ENCODE measurements at regions not wholly inside any gene's neighbourhood (a gene's known extent, or its start where the extent isn't known, plus 50 kb on each side); places are given as distances from the start of the nearest gene placed in this dataset.
"Not testable (repeated sequence)": the region's sequence is repeated elsewhere in the genome, so short reads cannot be mapped to it uniquely, and the experiment has no call there.

DNA sequence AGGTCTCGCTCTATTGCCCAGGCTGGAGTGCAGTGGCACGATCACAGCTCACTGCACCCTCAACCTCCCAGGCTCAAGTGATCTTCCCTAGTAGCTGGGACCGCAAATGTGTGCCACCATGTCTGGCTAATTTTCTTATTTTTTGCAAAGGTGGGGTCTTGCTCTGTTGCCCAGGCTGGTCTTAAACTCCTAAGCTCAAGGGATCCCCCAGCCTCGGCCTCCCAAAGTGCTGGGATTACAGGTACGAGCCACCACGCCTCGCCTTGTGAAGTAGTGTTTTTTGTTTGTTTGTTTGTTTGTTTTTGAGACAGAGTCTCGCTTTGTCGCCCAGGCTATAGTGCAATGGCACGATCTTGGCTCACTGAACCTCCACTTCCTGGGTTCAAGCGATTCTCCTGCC, 125.5 kb downstream of the HAUS1 start:
- not testable (repeated sequence) for DNase-seq

DNA sequence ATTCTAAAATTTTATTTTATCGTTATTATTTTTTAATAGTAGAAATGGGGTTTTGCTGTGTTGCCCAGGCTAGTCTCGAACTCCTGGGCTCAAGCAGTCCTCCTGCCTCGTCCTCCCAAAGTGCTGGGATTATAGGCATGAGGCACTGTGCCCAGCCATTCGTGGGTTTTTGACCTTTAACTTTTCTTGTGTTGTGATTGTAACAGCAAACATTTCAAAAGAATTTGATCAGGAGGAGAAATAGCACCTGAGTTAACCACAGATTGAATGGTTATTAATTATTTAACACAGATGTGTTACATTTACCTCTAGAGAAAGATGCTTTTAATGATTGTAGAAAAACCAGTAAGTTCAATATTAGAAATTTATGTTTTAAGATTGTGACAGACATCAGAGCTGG, 132.0 kb downstream of the HAUS1 start:
- DNase-seq, result no peak

DNA sequence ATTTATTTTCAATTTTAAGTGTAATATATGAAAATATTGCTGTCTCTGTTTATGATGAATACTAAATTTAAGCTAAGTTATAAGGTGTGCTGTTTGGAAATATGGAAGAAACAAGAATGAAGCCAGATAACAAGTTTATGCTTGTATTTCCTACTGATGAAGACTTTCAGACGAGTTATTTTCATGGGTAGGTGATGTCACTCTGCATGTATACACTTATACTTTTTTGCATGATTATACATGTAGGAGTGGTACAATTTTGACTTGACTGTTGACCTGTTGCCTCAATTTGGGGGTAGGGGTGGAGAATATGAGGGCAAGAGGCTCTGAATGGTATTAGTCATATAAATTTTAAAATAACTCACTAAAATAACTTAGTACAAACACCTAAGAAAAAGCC, 133.7 kb downstream of the HAUS1 start:
- no peak for DNase-seq

DNA sequence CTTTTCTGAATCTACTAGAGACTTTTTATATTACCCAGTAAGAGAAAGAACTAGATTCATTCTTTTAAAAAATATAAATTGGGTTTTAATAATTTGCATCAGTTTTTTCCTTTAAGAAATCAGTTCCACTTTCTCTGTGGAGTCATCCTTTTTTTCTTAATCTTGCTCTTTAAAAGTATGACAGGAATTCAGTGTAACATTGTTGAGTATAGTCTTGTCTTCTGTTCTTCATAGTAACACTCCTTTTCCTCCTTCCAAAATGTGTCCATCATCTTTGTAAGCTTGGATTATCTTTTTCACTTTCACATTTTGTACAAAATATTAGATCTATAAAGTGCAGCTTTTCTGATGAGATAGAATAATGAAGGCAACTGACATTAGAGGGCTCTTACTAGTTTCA, 135.4 kb downstream of the HAUS1 start:
- DNase-seq, result peak; percentile 19

DNA sequence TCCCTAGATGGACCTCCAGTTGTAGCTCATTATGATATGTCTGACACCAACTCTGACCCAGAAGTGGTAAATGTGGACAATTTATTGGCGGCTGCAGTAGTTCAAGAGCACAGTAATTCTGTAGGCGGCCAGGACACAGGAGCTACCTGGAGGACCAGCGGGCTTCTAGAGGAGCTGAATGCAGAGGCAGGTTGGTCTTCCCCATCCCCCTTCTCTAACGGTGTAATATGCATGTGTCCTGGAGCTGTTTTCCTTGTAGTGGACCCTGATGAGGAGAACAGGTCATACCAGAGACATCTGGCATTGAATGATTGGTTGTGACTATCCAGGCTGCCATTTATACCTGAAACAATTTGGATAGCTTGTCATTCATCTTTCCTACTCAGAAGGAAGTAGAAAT, 135.8 kb downstream of the HAUS1 start:
- DNase-seq, result no peak

DNA sequence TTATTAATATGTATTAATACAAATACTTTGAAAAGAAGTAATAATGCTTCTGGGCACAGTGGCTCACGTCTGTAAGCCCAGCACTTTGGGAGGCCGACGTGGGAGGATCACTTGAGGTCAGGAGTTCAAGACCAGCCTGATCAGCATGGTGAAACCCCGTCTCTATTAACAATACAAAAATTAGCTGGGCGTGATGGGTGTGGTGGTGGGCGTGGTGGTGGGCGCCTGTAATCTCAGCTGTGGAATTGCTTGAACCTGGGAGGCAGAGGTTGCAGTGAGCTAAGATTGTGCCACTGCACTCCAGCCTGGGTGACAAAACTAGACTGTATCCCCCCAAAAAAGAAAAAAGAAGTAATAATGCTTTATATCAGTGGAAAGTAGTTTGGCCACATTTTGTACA, 137.2 kb downstream of the HAUS1 start:
- DNase-seq, result not testable (repeated sequence)

DNA sequence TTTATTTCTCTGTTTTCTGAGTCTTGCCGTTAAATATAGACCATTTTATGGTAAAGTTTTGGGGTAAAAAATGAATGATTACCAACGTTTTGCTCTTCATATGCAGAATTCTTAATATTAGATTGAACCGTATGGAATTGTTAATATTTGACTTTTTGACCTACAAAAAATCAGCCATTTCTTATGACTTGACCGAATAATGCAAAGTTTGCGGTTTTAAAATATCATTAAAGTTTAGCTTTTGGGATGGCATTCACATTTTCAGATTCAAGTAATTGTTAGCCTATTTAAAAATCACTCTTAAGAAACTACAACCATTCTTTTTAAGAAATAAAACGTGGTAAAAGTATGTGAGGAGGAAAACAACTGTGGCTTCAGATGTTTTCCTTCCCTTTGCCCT, 138.0 kb downstream of the HAUS1 start:
- DNase-seq, result no peak

DNA sequence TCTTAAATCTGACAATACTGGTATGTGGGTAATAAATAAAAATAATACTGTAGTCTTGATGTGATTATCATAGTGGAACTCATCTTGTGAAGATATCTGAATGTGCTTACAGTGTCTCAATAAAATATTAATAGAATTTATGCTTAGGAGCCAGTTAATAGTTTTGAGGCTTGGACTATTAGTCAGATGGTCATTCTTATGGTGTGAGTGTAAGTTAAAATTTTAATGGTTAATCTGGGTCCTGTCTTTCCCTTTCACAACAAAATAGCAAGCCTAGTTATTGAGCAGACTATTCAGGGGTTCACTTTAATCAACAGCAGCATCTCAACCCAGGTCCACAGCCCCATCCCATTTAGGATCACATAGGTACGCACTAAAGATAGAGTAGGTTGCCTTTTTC, 138.9 kb downstream of the HAUS1 start:
- no peak for DNase-seq

DNA sequence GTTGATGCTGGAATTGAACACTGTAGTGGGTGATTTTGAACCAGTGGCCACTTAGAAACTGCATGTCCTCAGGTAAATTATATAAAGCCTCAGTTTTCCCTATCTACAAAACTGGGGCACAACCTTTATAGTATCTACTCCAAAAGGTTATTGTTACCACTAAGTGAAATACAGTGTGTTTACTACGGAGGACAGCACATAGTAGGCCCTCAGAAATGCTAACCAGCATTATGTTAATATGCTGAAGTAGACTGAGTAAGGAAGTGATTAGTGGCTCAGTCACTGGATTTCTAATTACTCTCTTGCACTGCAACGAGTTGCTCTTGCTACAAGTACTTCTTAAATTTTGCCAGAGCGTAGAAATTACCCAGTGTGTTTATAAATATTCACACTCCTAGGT, 139.5 kb downstream of the HAUS1 start:
- DNase-seq, result no peak

DNA sequence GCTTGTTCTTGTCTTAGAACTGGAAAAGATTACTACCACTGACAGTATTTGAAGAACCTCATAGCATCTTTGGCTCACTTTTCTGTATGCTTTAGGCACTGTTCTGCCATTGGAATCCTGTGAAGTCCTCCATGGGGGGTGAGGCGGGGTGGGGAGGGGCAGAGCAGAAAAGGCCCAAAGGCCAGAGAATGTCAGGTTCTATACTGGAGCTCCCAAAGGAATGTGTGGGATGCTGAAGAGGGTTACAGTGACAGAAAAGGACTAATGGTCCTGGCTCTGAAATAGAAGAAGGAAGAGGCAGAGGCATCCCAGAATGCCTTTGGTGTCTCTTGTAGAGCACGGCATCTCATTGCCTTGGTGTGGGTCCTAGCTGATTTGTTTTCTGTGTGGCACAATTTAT, 141.9 kb downstream of the HAUS1 start:
- no peak for DNase-seq

DNA sequence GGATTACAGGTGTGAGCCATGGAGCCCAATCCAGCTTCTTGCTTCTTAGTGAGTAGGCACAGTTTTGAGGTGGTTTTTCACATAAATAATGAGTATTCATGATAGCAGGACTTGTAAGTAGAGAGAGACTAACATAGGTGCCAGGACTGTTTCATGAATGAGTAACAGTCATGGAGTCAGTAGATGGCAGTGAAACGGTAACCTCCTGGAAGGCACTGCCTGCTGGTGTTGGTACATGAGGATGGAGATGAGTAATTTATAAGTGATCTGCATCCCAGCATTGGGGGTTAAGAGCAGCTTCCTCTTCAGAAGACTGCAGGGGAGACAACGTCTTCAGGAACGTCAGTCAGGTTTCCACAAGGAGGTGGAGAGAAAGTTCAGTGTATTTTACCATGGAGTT, 143.8 kb downstream of the HAUS1 start:
- no peak for DNase-seq

DNA sequence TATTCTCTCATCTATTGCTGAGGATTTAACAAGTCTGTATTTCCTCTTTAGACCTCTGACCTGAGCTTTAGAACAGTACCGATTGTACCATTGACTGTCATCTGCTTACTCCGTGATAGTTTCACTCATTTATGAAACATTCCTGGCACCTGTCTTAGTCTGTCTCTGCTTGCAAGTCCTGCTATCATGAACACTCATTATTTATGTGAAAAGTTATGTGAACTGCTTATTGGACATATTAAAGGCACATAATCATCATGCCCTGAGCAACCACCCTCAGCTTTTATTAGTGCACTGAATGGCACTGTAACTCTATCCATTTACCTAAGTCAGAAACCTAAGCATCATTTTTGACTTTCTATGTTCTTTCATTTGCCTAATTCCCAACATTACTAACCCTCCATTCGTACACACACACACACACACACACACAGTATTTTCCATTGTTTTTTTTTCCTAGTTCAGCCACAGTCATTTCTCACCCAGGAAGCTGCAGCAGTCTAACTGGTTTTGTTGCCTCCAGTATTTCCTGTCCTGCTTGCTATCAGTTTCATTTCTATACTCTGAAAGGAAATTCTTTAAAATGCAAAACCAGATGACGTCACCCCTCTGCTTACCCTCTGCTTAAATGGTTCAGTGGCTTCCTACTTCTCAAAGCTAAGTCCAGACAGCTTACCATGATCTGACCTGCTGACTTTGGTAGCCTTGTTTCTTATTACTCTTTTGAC, 146.1 kb downstream of the HAUS1 start:
- DNase-seq, result peak; percentile 84

DNA sequence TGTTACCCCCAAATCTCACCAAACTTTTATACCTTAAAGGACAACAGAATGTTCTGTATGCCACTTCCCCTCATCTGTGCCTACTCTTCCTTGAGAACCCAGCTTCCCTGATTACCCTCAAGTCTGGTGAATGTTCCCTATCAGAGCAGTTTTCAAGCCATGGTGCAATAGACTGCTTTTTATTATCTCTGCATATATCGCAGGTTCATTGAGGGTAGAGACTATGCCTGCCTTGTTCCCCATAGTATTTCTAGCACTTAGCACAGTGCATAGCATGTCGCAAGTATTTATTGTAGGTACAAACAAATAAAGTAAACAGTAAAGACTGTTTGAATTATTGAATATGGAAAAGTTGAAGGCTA, 146.6 kb downstream of the HAUS1 start:
- DNase-seq, result no peak

DNA sequence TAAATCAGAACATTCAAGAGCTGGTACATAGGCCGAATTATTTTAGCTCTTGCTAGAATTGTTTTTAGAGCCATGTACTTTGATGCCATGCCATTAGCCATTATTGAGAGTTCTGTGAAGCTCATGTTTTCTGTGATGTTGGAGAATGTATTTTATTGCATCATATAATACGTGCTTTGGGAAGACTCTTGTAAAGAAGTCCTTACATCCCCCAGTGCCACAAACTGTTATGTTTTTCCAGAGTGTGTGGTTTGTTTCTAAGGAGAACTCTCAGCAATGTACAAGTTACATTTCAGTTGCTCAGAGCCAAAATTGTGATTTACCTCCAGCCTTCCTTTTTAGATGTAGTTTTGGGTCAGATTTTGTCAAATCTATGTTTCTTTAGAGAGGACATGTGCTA, 148.6 kb downstream of the HAUS1 start:
- DNase-seq, result peak; percentile 42

DNA sequence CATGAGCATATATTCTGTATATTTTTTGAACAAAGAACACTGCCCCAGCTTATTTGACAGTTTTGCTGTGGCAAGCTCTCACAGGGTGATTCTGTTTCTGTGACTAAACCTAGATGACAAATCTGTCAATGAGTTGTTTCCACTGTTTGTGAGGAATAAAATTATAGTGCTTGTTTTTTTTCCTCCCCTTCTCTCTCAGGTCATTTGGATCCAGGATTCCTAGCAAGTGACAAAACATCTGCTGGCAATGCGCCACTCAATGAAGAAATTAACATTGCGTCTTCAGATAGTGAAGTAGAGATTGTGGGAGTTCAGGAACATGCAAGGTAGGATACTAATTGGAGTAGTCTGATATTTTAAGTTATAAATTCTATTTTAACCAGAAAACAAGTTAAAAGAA, 149.3 kb downstream of the HAUS1 start:
- peak; percentile 11 for DNase-seq

DNA sequence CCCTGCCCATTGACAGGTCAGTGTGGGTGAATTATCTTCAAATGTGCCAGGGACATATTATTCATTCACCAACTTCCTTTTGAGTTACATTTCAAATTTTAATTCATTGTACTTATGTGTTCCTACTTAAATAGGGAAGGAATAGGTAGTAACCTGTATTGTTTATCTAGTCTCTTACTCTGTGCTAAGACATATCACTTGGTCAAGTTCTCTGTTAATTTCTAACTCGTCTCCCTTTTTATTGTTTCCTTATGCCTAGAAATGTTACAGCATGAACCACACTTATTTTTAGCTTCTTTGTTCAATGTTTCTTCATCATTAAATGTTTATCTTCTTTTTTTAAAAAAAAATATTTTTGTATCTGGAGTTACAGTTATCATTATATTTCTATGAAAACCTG, 151.9 kb downstream of the HAUS1 start:
- no peak for DNase-seq

DNA sequence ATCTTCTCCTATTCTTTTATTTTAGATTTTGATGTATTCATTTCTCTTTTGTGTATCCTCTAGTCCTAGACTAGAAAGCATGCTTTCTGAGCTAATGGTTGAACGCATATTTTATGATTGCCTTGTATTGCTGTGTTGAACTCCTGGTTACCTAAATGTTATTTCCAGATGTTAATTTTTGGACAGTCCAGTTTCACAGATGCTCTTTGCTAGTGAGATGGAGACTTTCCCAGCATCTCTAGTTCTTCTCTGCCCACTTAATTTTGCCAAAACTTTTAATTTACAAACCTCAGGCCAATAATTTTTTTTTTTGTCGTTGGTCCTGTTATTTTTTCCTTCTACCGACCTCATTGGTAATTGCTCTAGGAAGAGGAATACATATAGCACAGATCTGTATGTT, 153.2 kb downstream of the HAUS1 start:
- no peak for DNase-seq

DNA sequence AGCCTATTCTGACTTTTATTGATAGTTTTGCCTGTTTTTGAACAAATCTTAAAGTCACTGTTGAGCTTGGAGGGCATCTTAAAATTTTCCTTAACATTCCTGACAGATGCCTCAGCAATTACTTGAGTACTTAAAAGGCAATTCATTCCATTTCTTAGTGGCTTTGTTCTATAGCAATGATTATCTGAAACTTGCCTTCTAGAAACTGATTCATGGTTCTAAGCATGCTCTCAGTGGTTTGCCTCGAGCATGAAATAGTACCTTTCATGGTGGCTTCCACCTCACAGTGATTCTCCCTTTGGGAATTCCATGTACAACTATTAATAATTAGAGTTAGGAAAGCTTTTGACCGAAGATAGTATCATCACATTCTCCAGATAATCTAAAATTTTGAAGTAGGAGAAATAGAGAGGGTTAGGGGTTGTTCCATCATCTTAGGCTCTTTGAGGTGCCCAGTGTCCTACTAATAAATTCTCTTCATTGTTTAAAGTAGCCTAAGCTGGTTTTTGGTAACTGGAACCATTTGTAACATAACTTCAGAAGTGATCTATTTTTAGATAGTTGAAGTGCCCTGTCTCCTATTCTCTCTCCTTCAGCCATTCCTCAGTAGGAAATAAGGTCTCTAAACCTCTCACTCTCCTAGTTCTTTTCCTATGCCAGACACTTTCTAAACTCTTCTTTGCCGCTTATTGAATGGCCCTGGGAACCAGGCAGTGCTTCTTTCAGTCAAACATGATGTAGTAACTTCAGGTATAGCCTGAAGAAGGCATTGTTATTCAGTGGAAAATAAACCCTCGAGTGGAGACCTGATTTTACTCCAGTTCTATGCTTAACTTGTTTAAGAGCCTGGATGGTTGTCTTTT, 156.1 kb downstream of the HAUS1 start:
- peak; percentile 90 for DNase-seq

DNA sequence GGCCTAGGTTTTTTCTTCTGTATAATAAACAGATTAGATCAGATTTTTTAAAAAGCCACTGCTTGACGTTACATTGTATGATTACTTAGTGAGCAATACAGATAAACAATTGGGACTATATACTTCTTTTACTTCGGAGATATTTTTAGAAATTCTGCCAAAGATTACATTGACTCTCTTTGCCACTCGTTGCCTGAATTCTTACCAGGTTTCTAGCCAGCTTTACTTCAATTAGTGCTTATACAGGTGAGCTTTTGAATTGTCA, 156.6 kb downstream of the HAUS1 start:
- no peak for DNase-seq

DNA sequence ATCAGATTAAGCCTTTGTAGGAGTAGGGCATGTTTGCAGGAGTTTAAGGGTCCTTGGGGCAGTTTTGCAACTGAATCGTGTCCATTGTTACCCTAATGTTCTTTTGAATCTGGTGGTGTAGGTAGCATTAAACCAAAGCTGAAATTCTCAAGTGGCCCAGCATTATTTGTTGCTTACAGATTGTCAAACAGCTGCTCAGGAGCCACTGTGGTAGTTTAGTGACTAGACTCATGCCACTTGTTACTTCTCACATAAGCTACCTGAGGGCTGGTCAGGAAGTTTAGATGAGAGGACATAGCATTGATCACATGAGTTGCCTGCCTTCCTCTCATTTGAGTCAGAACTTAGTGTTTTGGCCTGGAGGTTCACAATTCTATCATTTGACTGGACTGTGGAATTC, 157.6 kb downstream of the HAUS1 start:
- DNase-seq, result no peak

DNA sequence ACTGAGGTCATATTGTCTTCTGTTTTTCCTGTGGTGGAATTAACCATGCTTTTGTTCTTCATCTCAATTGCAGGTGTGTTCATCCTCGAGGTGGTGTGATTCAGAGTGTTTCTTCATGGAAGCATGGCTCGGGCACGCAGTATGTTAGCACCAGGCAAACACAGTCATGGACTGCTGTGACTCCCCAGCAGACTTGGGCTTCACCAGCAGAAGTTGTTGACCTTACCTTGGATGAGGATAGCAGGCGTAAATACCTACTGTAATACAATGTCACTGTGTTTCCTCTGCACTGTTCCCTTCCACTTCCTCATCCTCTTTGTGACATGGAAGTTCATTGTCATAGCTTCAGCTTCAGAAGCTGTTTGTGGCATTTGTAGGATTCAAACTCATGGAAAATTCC, 158.7 kb downstream of the HAUS1 start:
- no peak for DNase-seq

DNA sequence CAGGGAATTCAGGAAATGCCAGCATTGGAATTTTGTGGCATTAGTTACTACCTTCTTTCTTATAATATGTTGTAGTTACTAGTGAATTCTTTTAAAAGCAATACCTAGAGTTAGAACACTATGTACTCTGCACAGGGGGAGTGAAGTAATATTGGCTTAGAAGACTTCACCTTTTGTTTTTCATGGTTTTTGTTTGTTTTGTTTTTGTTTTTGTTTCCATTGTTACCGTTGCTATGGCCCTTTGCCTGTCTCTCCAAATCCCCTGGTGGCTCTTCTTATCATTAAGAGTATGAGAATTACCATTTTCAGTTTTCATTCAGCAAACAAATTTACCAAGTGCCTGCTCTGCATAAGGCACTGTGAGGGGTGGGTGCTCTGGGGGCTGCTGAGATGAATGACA, 160.1 kb downstream of the HAUS1 start:
- no peak for DNase-seq

DNA sequence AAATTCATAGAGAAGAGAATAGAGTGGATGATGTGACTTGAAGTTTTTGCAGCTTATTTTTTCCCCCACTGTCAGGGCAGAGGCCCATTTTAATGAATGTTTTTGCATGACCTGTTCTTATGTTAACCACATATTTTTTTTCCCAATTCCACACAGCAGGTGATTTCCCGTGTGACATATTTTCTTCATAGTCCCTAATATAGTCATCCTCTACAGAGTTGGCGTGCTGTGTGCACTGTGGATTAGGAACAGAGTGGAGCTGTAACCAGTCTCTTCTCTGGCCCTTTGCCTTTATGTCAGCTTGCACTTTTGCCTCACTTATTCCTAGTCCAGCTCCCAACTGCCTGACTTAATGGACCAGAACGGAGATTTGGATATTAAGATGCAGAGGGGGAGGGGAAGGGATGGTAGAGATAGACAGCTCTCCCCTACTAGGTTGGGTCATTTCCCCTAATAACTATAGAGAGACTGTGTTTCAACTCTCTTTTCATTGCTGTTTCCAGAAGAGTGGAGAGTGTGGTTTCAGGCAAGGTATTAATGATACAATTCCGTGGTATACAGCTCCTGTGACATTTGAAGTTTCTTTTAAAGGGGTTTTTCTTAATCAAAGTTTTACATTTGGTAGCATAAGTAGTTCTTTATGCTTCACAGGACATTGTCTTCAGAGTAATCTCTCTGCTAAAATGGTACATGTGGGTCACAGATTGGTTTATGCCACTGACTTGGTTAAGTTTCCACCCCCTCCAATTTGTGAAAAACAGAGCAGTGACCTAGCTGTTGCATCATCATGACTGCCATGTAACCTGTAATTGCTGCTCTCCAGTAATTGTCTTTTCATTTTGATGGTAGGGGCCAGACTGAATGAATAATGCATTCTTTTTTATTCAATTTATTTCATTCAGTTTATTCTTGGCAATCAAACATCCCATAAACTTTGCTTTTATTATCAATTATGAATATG, 161.3 kb downstream of the HAUS1 start:
- peak; percentile 51 for DNase-seq

DNA sequence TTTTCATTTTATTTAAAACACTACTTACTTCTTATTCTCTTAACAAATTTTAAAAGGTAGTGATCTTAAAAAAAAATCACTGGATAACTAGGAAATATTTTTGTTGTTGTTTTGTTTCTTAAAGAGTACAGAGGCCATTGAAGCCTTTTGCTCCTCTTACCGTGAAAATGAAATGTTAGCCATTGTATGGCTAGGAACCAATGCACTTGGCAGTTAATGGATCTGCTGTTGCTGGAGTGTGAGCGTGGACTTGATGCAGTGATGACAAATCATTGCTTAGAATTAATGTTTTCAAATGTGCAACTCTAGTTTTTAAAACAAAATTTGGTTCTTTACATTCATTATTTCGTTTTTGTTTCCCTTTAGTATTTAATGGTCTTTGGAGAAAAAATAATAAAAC, 162.3 kb downstream of the HAUS1 start:
- DNase-seq, result no peak
